SH-SY5Y (cell line): ENCODE measurements at regions not wholly inside any gene's neighbourhood (a gene's known extent, or its start where the extent isn't known, plus 50 kb on each side); places are given as distances from the start of the nearest gene placed in this dataset.

ENCODE experiments used
- GATA2 ChIP-seq: IDR thresholded peaks from 2 replicates; pipeline ENCODE4 v1.6.1; 2011; ENCODE audit warnings: mild to moderate bottlenecking, low read depth, low read length
- GATA3 ChIP-seq: IDR thresholded peaks from 2 replicates; pipeline ENCODE4 v1.6.1; 2011; ENCODE audit warnings: low read depth, mild to moderate bottlenecking, low read length, moderate library complexity

GRCh38 chr3:168885028-168885427, 778.5 kb downstream of the MECOM start:
- TF ChIP-seq GATA2 (no peak), GATA3 (no peak)

GRCh38 chr3:168884353-168884903, 779.1 kb downstream of the MECOM start:
- TF ChIP-seq GATA3, result no peak
- no peak for TF ChIP-seq GATA2

DNA sequence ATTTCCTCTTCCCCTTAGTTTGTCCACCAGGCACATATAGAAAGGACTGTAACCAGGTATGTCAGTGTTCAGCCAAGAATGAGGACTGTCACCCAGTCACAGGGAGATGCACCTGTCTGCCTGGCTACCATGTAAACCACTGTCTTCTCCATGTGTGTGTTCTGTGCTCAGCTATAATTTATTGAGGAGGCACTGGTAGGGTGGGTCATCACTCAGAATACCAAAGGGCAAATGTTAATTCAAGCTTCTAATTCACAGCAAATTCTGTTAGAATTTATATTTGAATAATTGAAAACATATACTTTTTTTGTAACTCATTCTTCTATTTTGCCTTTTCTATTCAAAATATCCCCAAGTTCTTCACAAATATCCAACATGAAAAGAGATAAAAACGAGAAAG, 780.4 kb downstream of the MECOM start:
- TF ChIP-seq GATA3 (no peak), GATA2 (no peak)

GRCh38 chr3:168881804-168882203, 781.7 kb downstream of the MECOM start:
- TF ChIP-seq GATA2, result no peak
- no peak for TF ChIP-seq GATA3

GRCh38 chr3:168878655-168879054, 782.9 kb upstream of the GOLIM4 start:
- TF ChIP-seq GATA2, result no peak
- TF ChIP-seq GATA3, result no peak

DNA sequence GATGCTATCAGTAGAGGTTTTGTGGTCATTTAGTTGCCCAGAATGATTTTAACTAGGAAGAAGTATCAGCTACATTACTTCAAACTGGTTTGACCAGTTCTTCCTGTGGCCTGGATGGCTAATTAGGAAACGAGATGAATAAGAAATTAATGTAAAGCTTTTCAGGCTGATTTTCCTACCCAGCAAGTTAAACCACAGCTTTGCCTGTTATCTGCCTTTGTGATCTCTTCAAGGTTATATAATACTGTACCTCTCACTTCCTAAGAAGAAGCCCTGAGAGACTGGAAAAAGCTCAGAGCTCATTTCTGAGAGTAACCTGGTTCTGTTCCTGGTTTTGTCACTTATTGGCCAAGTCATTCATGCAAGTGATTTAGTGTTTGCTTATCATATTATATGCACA, 782.2 kb upstream of the GOLIM4 start:
- TF ChIP-seq GATA2 (no peak), GATA3 (no peak)

- TF ChIP-seq GATA3, result no peak
- no peak for TF ChIP-seq GATA2
Measured at GRCh38 chr3:168876346-168877035, 780.8 kb upstream of the GOLIM4 start.

DNA sequence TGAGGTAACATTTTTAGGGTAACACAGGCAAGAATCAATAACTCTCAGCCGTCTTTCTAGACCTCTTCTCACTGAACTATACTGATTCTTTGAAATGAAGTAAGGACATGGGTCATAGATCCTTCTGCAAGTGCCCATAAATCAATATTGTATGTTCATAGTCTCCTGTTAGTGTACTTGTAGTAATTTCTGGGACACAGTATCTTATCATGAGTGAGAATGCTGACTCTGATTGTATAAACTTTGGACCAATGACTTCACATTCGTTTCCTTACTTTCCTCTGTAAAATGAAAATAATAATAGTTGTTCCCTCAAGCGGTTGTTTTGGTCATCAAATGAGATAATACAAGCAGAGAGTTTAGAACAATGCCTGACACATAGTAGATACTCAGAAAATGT, 777.1 kb upstream of the GOLIM4 start:
- no peak for TF ChIP-seq GATA2
- no peak for TF ChIP-seq GATA3

- TF ChIP-seq GATA3, result no peak
- TF ChIP-seq GATA2, result no peak
Measured at GRCh38 chr3:168870892-168871291, 775.2 kb upstream of the GOLIM4 start.

- TF ChIP-seq GATA2, result no peak
- TF ChIP-seq GATA3, result no peak
Measured at GRCh38 chr3:168865022-168865551, 769.4 kb upstream of the GOLIM4 start.

- TF ChIP-seq GATA3 (no peak), GATA2 (no peak)
Measured at GRCh38 chr3:168864107-168865021, 768.6 kb upstream of the GOLIM4 start.

GRCh38 chr3:168863561-168863960, 767.8 kb upstream of the GOLIM4 start:
- TF ChIP-seq GATA3 (no peak), GATA2 (no peak)

GRCh38 chr3:168862466-168862865, 766.7 kb upstream of the GOLIM4 start:
- TF ChIP-seq GATA2 (no peak), GATA3 (no peak)

DNA sequence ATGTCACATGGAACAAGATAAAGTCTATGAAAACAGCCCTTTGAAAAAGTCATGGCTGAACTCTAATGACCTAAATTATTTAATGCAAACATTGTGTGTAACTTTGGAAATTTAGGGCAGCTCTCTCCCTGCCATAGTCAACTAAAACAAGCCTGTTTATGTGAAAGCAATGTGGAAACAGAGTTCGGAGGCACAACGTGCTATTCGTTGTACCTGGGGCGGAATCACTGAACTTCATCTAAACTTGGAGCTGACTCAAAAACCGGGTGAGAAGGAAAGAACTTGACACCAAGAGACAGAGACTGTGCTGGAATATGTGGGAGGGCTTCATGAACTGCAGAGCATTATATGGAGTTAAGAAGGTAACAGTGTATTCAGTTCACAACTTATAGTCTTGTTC, 764.9 kb upstream of the GOLIM4 start:
- TF ChIP-seq GATA3, result no peak
- TF ChIP-seq GATA2, result no peak

- no peak for TF ChIP-seq GATA3
- no peak for TF ChIP-seq GATA2
Measured at GRCh38 chr3:168860028-168860427, 764.3 kb upstream of the GOLIM4 start.
